ENCODE measurements at regions not wholly inside any gene's neighbourhood (a gene's known extent, or its start where the extent isn't known, plus 50 kb on each side); places are given as distances from the start of the nearest gene placed in this dataset.
A peak's percentile ranks its signal among the peaks of the same experiment; 100 is the strongest.

- POLR2A ChIA-PET: interaction anchor here (0.9 to 3.7 kb wide), 6 partner anchors 8 to 98 kb away, joined by 3 to 64 read pairs (median 4); partner anchors contain the start of genes CBX3 and HNRNPA2B1
- DNase-seq: peak in 1 of 14 experiments; percentile 43
- intact Hi-C loops (cut with DNase I, micrococcal nuclease): no loop called here
- Histone ChIP-seq H3K36me3 (ENCODE audit: insufficient read depth, low read length) (no peaks in the 10 kb centered on the region), H3K4me3 (ENCODE audit: low read length) (peak overlapping the region; percentile 35), H3K9me3 (ENCODE audit: control insufficient read depth in 1 of 2, insufficient read depth in 1 of 2, low read length in 2 of 2) (no peaks in the 10 kb centered on the region), H3K27me3 (ENCODE audit: control insufficient read depth in 1 of 2, insufficient read depth in 2 of 2, low read length in 2 of 2) (no peaks in the 10 kb centered on the region), H3K4me1 (ENCODE audit: insufficient read depth, low read length) (peaks cover 37% of the 10 kb centered on the region), H3K27ac (ENCODE audit: low read depth in 1 of 2, low read length in 2 of 2) (no peak overlapping the region)
- Mint-ChIP-seq H3K27ac (peak overlapping the region; percentile 89), H3K4me1 (ENCODE audit: low read depth) (peaks cover 61% of the 10 kb centered on the region), H3K9me3 (no peaks in the 10 kb centered on the region), H3K27me3 (no peaks in the 10 kb centered on the region), H3K4me3 (peak overlapping the region; percentile 81), H3K36me3 (ENCODE audit: low read depth) (no peaks in the 10 kb centered on the region)
- ATAC-seq (ENCODE audit: poor library complexity): no peak
- no peak for TF ChIP-seq CTCF (IDR thresholded peaks at IDR 0.05)
- CTCF ChIA-PET: interaction anchor here (1.2 to 1.4 kb wide), 3 partner anchors 8 to 54 kb away, joined by 3 to 4 read pairs (median 3); no protein-coding TSS in a partner anchor
Measured at GRCh38 chr7:26100406-26101339, 51.3 kb upstream of the NFE2L3 start.

- no peaks in the 10 kb centered on the region for H3K36me3 Mint-ChIP-seq (ENCODE audit: low read depth)
- CTCF ChIA-PET: interaction anchor here (0.8 to 1.4 kb wide), 4 partner anchors 9 to 54 kb away, joined by 3 to 4 read pairs (median 3); no protein-coding TSS in a partner anchor
- Histone ChIP-seq H3K4me3 (ENCODE audit: low read length) (peak overlapping the region; percentile 35), H3K36me3 (ENCODE audit: insufficient read depth, low read length) (no peaks in the 10 kb centered on the region), H3K27me3 (ENCODE audit: control insufficient read depth in 1 of 2, insufficient read depth in 2 of 2, low read length in 2 of 2) (no peaks in the 10 kb centered on the region), H3K4me1 (ENCODE audit: insufficient read depth, low read length) (peaks cover 45% of the 10 kb centered on the region), H3K27ac (ENCODE audit: low read depth in 1 of 2, low read length in 2 of 2) (no peak overlapping the region), H3K9me3 (ENCODE audit: control insufficient read depth in 1 of 2, insufficient read depth in 1 of 2, low read length in 2 of 2) (no peaks in the 10 kb centered on the region)
- no peaks in the 10 kb centered on the region for H3K27me3 Mint-ChIP-seq
- peak overlapping the region; percentile 89 for H3K27ac Mint-ChIP-seq
- POLR2A ChIA-PET: interaction anchor here (0.6 to 1.7 kb wide), 7 partner anchors 9 to 99 kb away, joined by 3 to 6 read pairs (median 4); partner anchors contain the start of genes HNRNPA2B1 and NFE2L3
- TF ChIP-seq CTCF (IDR thresholded peaks at IDR 0.05): no peak
- peak overlapping the region; percentile 81 for H3K4me3 Mint-ChIP-seq
- intact Hi-C loops (cut with DNase I, micrococcal nuclease): no loop called here
- no peaks in the 10 kb centered on the region for H3K9me3 Mint-ChIP-seq
- H3K4me1 Mint-ChIP-seq (ENCODE audit: low read depth): peaks cover 53% of the 10 kb centered on the region
- peak in 2 of 14 experiments; percentile 22 to 45 for DNase-seq
- ATAC-seq (ENCODE audit: poor library complexity): no peak
Measured at GRCh38 chr7:26101361-26102151, 50.4 kb upstream of the NFE2L3 start.

- H3K4me1 Mint-ChIP-seq (ENCODE audit: low read depth): peaks cover 46% of the 10 kb centered on the region
- TF ChIP-seq CTCF (IDR thresholded peaks at IDR 0.05): no peak
- Histone ChIP-seq H3K4me3 (ENCODE audit: low read length) (peak overlapping the region; percentile 35), H3K4me1 (ENCODE audit: insufficient read depth, low read length) (peaks cover 41% of the 10 kb centered on the region), H3K27me3 (ENCODE audit: control insufficient read depth in 1 of 2, insufficient read depth in 2 of 2, low read length in 2 of 2) (no peaks in the 10 kb centered on the region), H3K36me3 (ENCODE audit: insufficient read depth, low read length) (no peaks in the 10 kb centered on the region), H3K9me3 (ENCODE audit: control insufficient read depth in 1 of 2, insufficient read depth in 1 of 2, low read length in 2 of 2) (no peaks in the 10 kb centered on the region), H3K27ac (ENCODE audit: low read depth in 1 of 2, low read length in 2 of 2) (no peak overlapping the region)
- no peaks in the 10 kb centered on the region for H3K27me3 Mint-ChIP-seq
- H3K9me3 Mint-ChIP-seq: no peaks in the 10 kb centered on the region
- CTCF ChIA-PET: interaction anchor here (1.2 to 1.4 kb wide), 2 partner anchors 9 to 53 kb away, joined by 3 to 4 read pairs; no protein-coding TSS in a partner anchor
- intact Hi-C loops (cut with DNase I, micrococcal nuclease): no loop called here
- peak overlapping the region; percentile 89 for H3K27ac Mint-ChIP-seq
- peak overlapping the region; percentile 81 for H3K4me3 Mint-ChIP-seq
- DNase-seq: no peak
- POLR2A ChIA-PET: interaction anchor here (0.6 to 1.7 kb wide), 3 partner anchors 9 to 98 kb away, joined by 3 to 6 read pairs (median 3); partner anchors contain the start of genes HNRNPA2B1 and NFE2L3
- no peak for ATAC-seq (ENCODE audit: poor library complexity)
- H3K36me3 Mint-ChIP-seq (ENCODE audit: low read depth): no peaks in the 10 kb centered on the region
Measured at GRCh38 chr7:26102176-26102575, 49.8 kb upstream of the NFE2L3 start.
